GM04504 (cell line): ENCODE measurements at regions not wholly inside any gene's neighbourhood (a gene's known extent, or its start where the extent isn't known, plus 50 kb on each side); places are given as distances from the start of the nearest gene placed in this dataset.

ENCODE experiments used
- DNase-seq: peaks from one replicate; pipeline ENCODE4 v3.0.0-alpha.2; 2012; ENCODE audit warnings: low read depth

DNA sequence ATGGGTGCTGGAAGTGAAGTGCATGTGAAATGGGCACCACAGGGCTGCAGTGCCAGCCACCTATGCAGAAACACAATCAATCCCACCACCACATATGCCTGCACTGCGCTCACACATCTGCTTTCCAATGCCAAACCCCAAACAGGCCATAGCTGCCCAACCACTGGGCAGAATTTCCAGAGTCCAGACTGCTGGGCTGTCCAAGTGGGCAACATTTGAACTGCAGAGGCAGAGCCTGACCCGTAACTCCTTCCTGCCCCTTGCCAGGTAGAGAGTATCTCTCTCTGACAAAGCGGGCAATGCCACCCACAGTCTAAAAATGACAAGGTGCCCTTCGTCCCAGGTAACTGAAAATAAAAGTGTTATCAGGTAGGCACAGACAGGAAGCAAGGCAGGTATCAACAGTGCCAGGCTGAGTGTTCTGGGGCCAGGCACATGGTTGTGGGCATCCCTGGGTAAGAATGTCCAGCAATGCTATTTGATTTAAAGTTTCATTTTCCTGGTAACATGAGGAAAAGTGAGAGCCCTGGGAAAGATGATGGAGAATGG, 79.5 kb downstream of the FOXA2 start:
- no peak for DNase-seq

GRCh38 chr20:22503577-22503976, 80.8 kb downstream of the FOXA2 start:
- DNase-seq = no peak

DNA sequence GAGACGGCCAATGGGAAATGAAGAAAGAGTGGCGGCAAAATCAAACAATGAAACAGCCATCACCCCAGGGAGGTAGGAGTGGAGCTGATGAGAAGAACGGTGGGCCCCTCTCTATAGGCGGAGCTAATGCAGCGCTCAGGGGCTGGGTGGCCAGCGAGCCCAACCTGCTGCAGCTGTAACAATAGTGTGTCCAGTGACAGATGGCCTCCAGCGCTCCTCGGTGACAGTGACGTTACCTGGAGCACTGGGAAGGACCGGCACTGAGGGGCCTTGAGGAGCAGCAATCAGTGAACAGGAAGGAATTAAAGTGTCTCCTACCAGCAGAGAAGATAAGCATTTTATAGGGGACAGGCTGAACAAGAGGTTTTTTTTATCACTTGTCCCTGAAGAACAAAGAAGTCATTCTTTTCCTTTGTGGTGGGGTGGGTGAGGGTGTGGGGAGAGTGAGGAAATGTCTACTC, 81.6 kb downstream of the FOXA2 start:
- no peak for DNase-seq

- DNase-seq = no peak
Measured at GRCh38 chr20:22501566-22502344, 82.6 kb downstream of the FOXA2 start.

- no peak for DNase-seq
Measured at GRCh38 chr20:22501034-22501433, 83.3 kb downstream of the FOXA2 start.

DNA sequence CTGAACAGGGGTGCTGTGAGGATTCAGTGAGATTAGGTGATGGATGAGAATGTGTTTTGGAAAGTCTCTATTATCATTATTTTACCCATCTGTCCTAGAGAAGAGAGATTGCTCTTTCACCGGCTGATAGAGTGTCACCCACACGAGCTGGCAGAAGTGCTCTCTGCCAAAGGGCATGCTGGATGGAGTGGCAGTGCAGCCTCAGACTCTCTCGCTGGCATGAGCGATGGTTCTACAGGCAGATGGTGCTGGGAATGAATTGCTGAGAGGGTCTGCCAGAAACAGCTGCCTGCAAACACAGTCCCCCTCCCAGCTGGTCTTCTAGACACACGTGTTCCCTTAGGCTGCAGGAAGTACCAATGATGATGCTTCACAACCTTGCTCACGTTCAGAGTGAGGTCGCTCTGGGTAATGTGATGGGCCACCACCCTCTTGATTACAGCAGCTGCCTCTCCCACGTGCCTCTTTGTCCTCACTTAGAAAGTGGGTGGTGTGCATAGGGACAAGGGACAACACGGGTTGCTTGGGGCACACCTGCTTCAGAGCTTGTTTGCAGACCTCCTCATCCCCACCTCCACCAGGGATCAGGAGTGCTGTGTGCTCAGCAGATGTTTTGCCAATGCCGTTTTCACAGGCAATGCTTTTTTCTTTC, 84.7 kb downstream of the FOXA2 start:
- DNase-seq = no peak

DNA sequence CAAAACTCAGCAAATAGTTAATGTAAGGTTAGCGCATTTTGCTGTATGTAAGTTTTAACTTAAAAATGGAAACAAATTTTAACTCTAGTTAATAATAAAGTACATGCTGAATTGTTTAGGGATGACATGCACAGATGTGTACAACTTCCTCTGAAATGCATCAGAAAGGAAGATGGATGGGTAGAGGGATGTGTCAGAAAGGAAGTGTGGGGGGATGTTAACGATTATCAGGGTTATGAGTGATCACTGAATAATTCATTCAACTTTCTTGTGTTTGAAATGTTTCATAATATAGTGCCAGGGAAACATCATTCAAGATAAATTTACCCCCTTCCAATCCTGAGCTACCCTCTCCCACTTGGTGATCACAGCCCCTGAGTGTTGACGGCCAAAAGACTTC, 87.6 kb downstream of the FOXA2 start:
- DNase-seq = no peak

DNA sequence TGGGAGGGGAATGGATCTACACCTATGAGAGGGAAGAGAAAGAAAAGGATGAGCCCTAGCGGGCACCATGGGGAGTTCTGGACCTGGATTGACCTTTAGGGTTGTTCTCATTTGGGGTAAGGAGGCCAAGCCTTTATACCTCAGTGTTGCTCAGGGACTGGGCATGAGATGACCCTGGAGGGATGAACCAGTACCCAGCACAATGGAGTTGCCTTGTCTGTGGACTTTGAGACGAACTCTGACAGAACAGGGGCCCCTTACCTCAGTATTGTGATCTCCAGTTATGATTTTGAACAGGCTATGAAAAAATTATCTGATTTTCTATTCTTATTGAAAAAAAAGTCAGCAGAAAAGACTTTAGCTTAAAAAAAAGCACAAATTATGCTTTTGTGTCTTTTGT, 88.6 kb downstream of the FOXA2 start:
- no peak for DNase-seq

DNA sequence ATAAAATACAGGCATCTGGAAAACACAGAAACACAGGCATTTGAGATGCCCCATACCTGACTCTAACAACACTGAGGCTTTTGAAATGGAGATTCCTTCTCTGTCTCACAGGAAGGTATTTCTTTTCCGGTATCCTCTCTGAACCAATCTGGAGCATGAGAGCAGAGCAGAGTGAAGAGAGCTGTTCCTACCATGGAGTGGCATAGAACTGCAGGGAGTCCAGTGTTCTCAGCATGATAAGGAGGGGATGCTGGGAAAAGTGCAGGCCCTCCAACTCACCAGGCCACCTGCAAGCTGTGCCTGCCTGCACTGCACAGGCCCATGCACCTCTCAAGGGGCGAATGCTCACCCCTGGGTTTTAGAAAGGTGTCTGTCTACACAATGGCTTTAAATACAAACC, 89.2 kb downstream of the FOXA2 start:
- no peak for DNase-seq

- DNase-seq = no peak
Measured at GRCh38 chr20:22492497-22492896, 91.9 kb downstream of the FOXA2 start.

DNA sequence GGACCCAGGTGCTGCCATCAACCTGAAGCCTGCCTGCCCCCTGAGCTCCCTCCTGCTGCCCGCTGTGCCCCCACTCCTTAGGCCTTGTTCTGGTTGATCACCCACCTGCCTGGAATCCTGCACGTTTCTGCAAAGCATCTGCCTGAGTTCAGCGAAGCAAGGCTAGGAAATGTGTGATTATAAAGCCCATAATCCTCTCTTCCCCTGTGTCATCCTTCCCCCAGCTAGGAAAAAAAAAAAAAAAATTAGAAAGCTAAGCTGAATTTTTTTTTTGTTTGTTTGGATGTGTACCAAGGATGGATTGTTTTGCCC, 93.2 kb downstream of the FOXA2 start:
- no peak for DNase-seq

- DNase-seq = no peak
Measured at GRCh38 chr20:22490287-22491193, 93.8 kb downstream of the FOXA2 start.

- DNase-seq = no peak
Measured at GRCh38 chr20:22489626-22490286, 94.6 kb downstream of the FOXA2 start.

GRCh38 chr20:22480336-22480735, 104.0 kb downstream of the FOXA2 start:
- DNase-seq = no peak

DNA sequence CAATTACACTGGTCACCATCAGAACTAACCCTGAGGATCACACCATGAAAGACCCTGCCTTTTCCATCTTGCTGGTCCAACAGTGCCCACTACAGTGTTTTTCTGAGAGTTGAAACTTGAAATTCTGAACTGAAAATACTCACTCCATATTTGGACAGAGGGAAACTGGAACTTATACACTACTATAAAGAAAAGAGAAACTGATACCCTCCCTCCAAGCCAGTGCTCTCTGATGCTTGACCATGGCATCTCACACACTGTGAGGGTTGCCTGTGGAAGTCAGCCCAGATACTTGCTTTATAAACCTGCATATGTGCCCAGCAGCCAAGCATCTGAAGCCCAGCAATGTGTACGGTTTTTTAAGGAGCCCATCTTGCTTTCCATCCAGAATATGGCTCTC, 108.7 kb downstream of the FOXA2 start:
- no peak for DNase-seq

GRCh38 chr20:22474224-22474623, 110.1 kb downstream of the FOXA2 start:
- no peak for DNase-seq

- DNase-seq = no peak
Measured at GRCh38 chr20:22473293-22473692, 111.1 kb downstream of the FOXA2 start.

GRCh38 chr20:22472447-22473100, 111.8 kb downstream of the FOXA2 start:
- DNase-seq = no peak

DNA sequence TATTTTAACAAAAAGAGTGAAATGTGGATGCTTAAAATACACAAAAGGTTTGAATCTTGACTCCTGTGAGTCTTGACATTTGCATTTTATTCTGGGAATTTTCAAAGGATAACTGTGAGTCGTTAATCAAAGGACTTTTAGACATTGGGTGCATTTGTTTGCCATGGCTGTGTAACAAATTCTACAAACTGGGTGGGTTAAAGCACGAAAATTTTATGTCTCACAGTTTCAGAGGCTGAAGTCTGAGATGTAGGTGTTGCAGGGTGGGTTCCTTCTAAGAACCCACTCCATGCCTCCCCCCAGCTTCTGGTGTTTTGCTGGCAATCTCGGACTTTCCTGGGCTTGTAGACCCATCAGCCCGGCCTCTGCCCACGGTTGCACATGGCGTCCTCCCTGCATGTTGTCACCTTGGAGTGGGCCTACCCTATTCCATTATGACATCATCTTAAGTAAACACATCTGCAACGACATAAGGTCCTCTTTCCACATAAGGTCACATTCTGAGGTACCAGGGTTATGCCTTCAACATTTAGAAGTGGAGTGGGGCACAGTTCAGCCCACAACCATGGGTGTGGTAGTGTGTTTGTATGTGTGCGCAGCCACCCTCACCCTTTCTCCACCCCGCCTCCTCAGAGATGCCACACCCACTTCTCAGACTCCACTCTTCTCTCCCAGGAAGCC, 113.1 kb downstream of the FOXA2 start:
- DNase-seq = no peak

DNA sequence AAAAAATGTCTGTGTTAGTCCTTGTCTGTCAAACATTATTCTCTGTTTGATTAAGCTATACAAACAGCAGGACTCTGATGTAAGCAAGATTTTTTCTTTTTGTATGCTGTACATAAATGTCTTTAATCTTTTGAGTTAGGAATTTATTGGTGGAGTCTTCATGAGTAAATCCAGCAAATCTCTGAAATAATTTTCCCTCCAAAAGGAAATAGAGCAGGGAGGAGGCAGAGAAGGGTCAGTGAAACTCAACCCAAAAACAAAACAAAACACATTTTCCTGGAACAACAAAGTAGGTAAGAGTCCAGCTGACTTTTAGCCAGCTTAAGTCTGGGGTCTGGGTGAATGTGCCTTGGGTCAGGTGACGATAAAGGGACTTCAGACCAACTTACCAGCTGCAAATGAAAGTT, 113.7 kb downstream of the FOXA2 start:
- DNase-seq = no peak
